Stimulated activated naive CD8-positive, alpha-beta T cell treated with anti-CD3 and anti-CD28 coated beads, Interleukin-15, amount 100 ng/mL, for 72 hours (primary cell): ENCODE measurements at regions not wholly inside any gene's neighbourhood (a gene's known extent, or its start where the extent isn't known, plus 50 kb on each side); places are given as distances from the start of the nearest gene placed in this dataset.

ENCODE experiments used
- ATAC-seq: fragments of 150-1000 bp; cut with Tn5 transposase; 2 replicates; pipeline ENCODE4 v1.10.0; 2021; ENCODE audit warnings: mild to moderate bottlenecking, moderate library complexity
- DNase-seq, 2 donors: peaks; one replicate each; pipeline ENCODE4 v3.0.0; 2021 to 2022
- H3K27ac Mint-ChIP-seq, 2 donors: one replicate each; pipeline ENCODE4 v1.8.0; 2022; ENCODE audit warnings: mild to moderate bottlenecking in 2 of 2, mixed read lengths in 2 of 2, moderate library complexity in 2 of 2
- H3K27me3 Mint-ChIP-seq: one replicate; pipeline ENCODE4 v1.8.0; 2022; ENCODE audit warnings: mixed read lengths
- H3K4me1 Mint-ChIP-seq: one replicate; pipeline ENCODE4 v1.8.0; 2022; ENCODE audit warnings: mild to moderate bottlenecking, mixed read lengths
- H3K4me3 Mint-ChIP-seq, 2 donors: one replicate each; pipeline ENCODE4 v1.8.0; 2022; ENCODE audit warnings: mild to moderate bottlenecking in 2 of 2, mixed read lengths in 2 of 2, moderate library complexity in 1 of 2
- H3K9me3 Mint-ChIP-seq, 2 donors: one replicate each; pipeline ENCODE4 v1.8.0; 2022; ENCODE audit warnings: mixed read lengths in 2 of 2

- H3K27me3 Mint-ChIP-seq: no peaks in the 10 kb centered on the region
- H3K4me1 Mint-ChIP-seq: no peaks in the 10 kb centered on the region
- no peak overlapping the region for H3K4me3 Mint-ChIP-seq
- DNase-seq (no peak), ATAC-seq (no peak)
- no peaks in the 10 kb centered on the region for H3K9me3 Mint-ChIP-seq
- H3K27ac Mint-ChIP-seq: no peak overlapping the region
Measured at GRCh38 chr4:23260511-23260910, 567.8 kb downstream of the GBA3 start.

DNA sequence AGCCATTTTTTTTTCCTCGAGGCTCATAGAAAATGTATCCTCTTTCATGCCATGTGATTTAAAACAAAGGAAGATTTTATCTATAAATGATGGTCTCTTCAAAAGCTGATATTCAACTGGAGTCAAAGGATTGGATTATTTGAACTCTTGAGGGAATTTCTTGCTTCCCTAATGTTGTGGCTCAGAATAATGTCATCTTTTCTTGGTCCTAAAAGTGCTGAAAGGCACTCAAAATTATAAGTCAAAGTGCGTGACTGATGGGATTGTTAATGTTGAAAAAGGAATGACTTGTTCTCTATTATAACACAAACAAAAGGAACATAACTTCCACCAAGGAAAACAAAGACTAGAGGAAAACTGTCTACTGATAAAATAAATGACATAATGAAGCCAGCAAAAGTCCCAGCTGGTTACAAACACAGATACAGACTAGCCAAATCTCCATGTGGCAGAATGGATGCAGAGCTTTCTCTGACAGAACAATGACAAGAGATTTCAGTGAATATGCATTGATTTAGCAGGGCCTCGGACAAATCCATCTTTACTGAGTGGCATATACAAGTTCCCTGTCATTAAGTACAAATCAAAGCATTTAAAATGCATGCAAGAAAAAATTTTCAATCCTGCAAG lies 552.6 kb downstream of the GBA3 start:
- no peak for ATAC-seq
- no peak overlapping the region for H3K4me3 Mint-ChIP-seq
- DNase-seq: no peak
- no peak overlapping the region for H3K27ac Mint-ChIP-seq
- no peaks in the 10 kb centered on the region for H3K4me1 Mint-ChIP-seq
- H3K9me3 Mint-ChIP-seq: no peaks in the 10 kb centered on the region
- no peaks in the 10 kb centered on the region for H3K27me3 Mint-ChIP-seq

DNA sequence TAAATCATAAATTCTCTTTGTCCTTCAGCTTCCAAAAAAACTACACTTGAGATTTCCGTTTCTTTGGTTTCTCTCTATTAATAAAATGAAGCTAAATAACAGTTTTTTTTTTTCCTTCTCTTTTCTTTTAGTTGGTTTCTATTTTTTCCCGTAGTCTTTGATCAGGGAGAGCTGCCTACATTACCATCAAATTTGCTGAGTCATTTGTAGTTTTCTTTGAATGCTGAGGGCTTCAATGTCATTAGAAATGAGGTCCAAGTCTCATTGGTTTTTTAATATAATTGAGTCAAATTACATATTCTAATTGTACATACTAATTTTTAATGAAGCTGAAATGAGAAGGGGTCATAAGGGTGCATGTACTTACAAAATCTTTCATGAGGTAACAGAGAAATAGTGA lies 550.2 kb downstream of the GBA3 start:
- H3K4me3 Mint-ChIP-seq: no peak overlapping the region
- H3K27ac Mint-ChIP-seq: no peak overlapping the region
- no peaks in the 10 kb centered on the region for H3K27me3 Mint-ChIP-seq
- ATAC-seq (no peak), DNase-seq (no peak)
- H3K4me1 Mint-ChIP-seq: no peaks in the 10 kb centered on the region
- H3K9me3 Mint-ChIP-seq: no peaks in the 10 kb centered on the region

DNA sequence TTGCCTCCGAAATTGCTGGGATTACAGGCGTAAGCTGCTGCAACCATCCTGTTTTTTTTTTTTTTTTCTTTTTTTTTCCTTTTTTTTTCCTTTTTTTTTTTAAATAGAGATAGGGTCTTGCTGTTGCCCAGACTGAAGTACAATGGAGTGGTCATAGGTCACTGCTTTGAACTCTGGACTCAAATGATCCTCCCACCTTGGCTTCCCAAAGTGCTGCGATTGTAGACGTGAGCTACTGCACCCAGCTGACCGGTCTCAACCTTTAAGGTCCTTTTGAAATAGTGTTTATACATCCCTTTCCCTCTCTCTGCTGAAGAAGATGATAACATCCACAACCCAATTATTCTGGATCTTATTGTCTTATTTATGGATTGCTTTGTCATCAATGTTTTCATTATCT lies 548.7 kb downstream of the GBA3 start:
- H3K27me3 Mint-ChIP-seq: no peaks in the 10 kb centered on the region
- no peak overlapping the region for H3K4me3 Mint-ChIP-seq
- H3K27ac Mint-ChIP-seq: no peak overlapping the region
- DNase-seq: no peak
- H3K9me3 Mint-ChIP-seq: no peaks in the 10 kb centered on the region
- no peak for ATAC-seq
- H3K4me1 Mint-ChIP-seq: no peaks in the 10 kb centered on the region

GRCh38 chr4:23238848-23239247 lies 546.1 kb downstream of the GBA3 start:
- DNase-seq: no peak
- H3K27me3 Mint-ChIP-seq: no peaks in the 10 kb centered on the region
- H3K4me3 Mint-ChIP-seq: no peak overlapping the region
- no peak for ATAC-seq
- no peaks in the 10 kb centered on the region for H3K4me1 Mint-ChIP-seq
- H3K27ac Mint-ChIP-seq: no peak overlapping the region
- no peaks in the 10 kb centered on the region for H3K9me3 Mint-ChIP-seq

DNA sequence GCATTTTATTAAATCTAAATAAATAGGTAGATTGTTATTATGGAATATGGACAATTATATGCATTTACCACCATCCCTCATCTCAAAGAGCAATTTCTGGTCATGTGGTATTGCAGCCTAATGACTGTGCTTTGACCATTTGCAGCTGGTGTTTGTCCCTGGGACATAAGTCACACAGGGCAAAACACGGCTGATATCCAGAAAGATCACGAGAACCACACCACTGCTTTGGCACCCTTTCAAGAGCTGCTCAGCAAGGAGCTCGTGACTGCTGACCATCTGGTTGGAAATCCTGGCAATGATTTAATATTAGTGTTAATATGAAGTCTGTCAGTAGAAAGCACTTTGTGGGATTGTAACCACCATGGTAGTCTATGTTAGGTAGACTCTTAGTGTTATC lies 545.0 kb downstream of the GBA3 start:
- Mint-ChIP-seq H3K4me3 (no peak overlapping the region), H3K4me1 (no peaks in the 10 kb centered on the region), H3K27ac (no peak overlapping the region), H3K9me3 (no peaks in the 10 kb centered on the region), H3K27me3 (no peaks in the 10 kb centered on the region)
- ATAC-seq: no peak
- no peak for DNase-seq

- H3K27ac Mint-ChIP-seq: no peak overlapping the region
- DNase-seq: no peak
- no peak for ATAC-seq
- H3K4me1 Mint-ChIP-seq: no peaks in the 10 kb centered on the region
- H3K9me3 Mint-ChIP-seq: no peaks in the 10 kb centered on the region
- no peaks in the 10 kb centered on the region for H3K27me3 Mint-ChIP-seq
- H3K4me3 Mint-ChIP-seq: no peak overlapping the region
Measured at GRCh38 chr4:23235628-23236390, 543.1 kb downstream of the GBA3 start.

GRCh38 chr4:23234716-23235115 lies 542.0 kb downstream of the GBA3 start:
- H3K27me3 Mint-ChIP-seq: no peaks in the 10 kb centered on the region
- no peak overlapping the region for H3K27ac Mint-ChIP-seq
- DNase-seq (no peak), ATAC-seq (no peak)
- no peaks in the 10 kb centered on the region for H3K9me3 Mint-ChIP-seq
- H3K4me3 Mint-ChIP-seq: no peak overlapping the region
- H3K4me1 Mint-ChIP-seq: no peaks in the 10 kb centered on the region

DNA sequence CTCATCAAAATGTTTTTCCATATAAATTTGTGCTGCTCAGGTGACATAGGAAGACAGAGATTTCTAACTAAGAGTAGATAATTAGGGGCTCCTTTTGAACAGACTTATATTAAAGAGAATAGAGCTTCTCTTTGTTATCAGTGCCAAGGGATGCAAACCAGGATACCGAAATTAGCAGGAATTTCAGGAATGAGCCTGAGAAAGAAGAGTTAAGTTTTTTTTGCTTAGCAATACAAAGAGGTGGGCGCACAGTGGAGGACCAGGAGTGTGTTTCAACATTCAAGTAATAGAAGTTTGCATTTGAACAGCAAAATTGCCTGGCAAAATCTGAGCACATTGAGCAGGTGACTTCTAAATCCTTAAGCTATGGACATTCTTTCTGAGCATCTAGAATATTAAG lies 541.3 kb downstream of the GBA3 start:
- Mint-ChIP-seq H3K4me1 (no peaks in the 10 kb centered on the region), H3K27me3 (no peaks in the 10 kb centered on the region), H3K9me3 (no peaks in the 10 kb centered on the region), H3K27ac (no peak overlapping the region), H3K4me3 (no peak overlapping the region)
- no peak for ATAC-seq
- no peak for DNase-seq

DNA sequence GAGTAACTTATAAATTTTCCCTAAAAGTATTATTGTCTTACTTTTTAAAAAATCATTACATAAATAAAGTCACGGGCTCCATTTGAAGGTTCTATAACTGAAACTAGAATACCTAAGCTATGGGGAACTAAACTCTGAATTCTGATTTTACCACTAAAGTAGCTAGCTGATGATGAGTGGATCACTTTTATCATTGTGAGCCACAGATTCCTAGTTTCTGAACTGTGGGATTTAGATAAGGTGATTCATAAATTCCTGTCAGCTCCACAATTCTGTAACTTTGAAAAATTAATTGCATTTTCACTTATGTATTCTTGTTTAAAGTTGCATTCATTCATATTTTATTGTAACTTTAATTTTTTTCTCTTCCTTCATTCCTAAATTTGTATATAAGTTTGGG lies 540.9 kb downstream of the GBA3 start:
- H3K27ac Mint-ChIP-seq: no peak overlapping the region
- DNase-seq (no peak), ATAC-seq (no peak)
- H3K4me1 Mint-ChIP-seq: no peaks in the 10 kb centered on the region
- H3K4me3 Mint-ChIP-seq: no peak overlapping the region
- no peaks in the 10 kb centered on the region for H3K9me3 Mint-ChIP-seq
- no peaks in the 10 kb centered on the region for H3K27me3 Mint-ChIP-seq

- H3K27me3 Mint-ChIP-seq: no peaks in the 10 kb centered on the region
- H3K4me3 Mint-ChIP-seq: no peak overlapping the region
- no peaks in the 10 kb centered on the region for H3K9me3 Mint-ChIP-seq
- no peak overlapping the region for H3K27ac Mint-ChIP-seq
- no peaks in the 10 kb centered on the region for H3K4me1 Mint-ChIP-seq
- no peak for ATAC-seq
- DNase-seq: no peak
Measured at GRCh38 chr4:23232987-23233386, 540.2 kb downstream of the GBA3 start.

DNA sequence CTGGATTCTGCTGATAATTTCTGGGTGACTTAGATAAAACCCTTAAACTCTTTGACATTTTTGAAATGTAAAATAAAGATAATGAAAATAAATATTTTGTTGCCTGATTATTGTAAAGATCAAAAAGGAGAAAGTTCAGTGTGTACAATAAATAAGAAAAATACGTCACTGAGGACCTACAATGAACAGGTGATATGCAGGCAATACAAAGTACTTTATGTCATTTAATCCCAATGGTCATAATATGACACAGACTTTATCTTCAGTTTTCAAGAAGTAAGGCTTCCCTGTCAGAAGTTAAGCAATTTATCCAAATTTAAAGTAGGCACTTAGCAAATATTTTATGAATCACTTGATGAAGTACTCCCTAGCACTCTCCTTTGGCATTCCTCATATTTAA lies 532.8 kb downstream of the GBA3 start:
- Mint-ChIP-seq H3K27ac (no peak overlapping the region), H3K4me3 (no peak overlapping the region), H3K4me1 (no peaks in the 10 kb centered on the region), H3K27me3 (no peaks in the 10 kb centered on the region), H3K9me3 (no peaks in the 10 kb centered on the region)
- ATAC-seq: no peak
- DNase-seq: no peak

DNA sequence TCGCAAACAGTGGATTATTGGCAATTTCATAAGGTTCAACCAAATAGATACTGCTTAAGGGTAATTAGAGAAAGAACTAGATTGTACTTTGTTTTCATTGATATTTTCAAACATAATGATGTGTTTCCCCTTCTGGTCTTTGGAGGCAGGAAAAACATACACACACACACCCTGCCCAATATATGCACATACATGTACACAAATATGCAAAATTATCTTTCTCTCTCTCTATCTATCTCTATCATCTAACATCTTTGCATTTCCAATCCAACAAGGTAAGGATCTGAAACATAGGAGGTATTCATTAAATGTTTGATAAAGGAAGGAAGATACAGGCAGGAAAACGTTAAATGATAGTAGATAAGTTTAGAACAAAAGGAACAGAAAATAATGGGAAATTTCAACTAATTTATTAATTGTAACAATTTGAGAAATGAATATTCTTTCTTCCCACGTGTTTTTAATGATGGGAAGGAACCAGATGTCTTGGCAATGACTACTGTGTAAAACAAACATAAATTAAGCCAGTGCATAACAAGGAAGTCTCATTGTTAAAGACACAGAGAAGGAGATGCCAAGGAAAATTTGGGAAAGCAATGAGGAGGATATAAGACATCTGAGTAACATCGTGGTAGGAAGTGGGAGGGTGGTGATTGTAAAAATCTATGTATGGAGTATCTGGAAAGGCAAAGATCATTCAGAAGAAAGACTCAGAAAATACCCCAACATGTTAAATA lies 532.1 kb downstream of the GBA3 start:
- no peak for DNase-seq
- no peaks in the 10 kb centered on the region for H3K27me3 Mint-ChIP-seq
- no peak overlapping the region for H3K27ac Mint-ChIP-seq
- H3K9me3 Mint-ChIP-seq: no peaks in the 10 kb centered on the region
- ATAC-seq: no peak
- no peaks in the 10 kb centered on the region for H3K4me1 Mint-ChIP-seq
- no peak overlapping the region for H3K4me3 Mint-ChIP-seq

- Mint-ChIP-seq H3K9me3 (no peaks in the 10 kb centered on the region), H3K4me3 (no peak overlapping the region)
- DNase-seq: no peak
Measured at GRCh38 chr4:23220911-23221310, 528.2 kb downstream of the GBA3 start.

GRCh38 chr4:23219779-23220408 lies 527.2 kb downstream of the GBA3 start:
- ATAC-seq (no peak), DNase-seq (no peak)
- H3K27ac Mint-ChIP-seq: no peak overlapping the region
- H3K9me3 Mint-ChIP-seq: no peaks in the 10 kb centered on the region
- no peaks in the 10 kb centered on the region for H3K27me3 Mint-ChIP-seq
- H3K4me3 Mint-ChIP-seq: no peak overlapping the region
- H3K4me1 Mint-ChIP-seq: no peaks in the 10 kb centered on the region

More at GRCh38 chr4:23220911-23221310, 528.2 kb downstream of the GBA3 start:
- no peaks in the 10 kb centered on the region for H3K4me1 Mint-ChIP-seq
- H3K27me3 Mint-ChIP-seq: no peaks in the 10 kb centered on the region
- no peak overlapping the region for H3K27ac Mint-ChIP-seq
- ATAC-seq: no peak

- no peak overlapping the region for H3K4me3 Mint-ChIP-seq
- no peaks in the 10 kb centered on the region for H3K27me3 Mint-ChIP-seq
- H3K9me3 Mint-ChIP-seq: no peaks in the 10 kb centered on the region
- H3K27ac Mint-ChIP-seq: no peak overlapping the region
- DNase-seq (no peak), ATAC-seq (no peak)
- H3K4me1 Mint-ChIP-seq: no peaks in the 10 kb centered on the region
Measured at GRCh38 chr4:23213198-23213597, 520.5 kb downstream of the GBA3 start.
